Fibroblast of the aortic adventitia (primary cell): ENCODE measurements at regions not wholly inside any gene's neighbourhood (a gene's known extent, or its start where the extent isn't known, plus 50 kb on each side); places are given as distances from the start of the nearest gene placed in this dataset.
A peak's percentile ranks its signal among the peaks of the same experiment; 100 is the strongest.

Source experiments
- DNase-seq: peaks from one replicate; pipeline ENCODE4 v3.0.0-alpha.2; 2010; ENCODE audit warnings: low read depth
- H3K4me3 ChIP-seq: 2 replicates; pipeline ENCODE4 v1.5.1; 2011; ENCODE audit warnings: low read depth, mild to moderate bottlenecking, control low read depth, low read length, moderate library complexity
- CTCF ChIP-seq: IDR thresholded peaks from 2 replicates; pipeline ENCODE4 v1.5.1; 2011; ENCODE audit warnings: mild to moderate bottlenecking, low read length, control low read depth, inconsistent platforms; ENCODE audit not compliant: insufficient read depth

GRCh38 chr10:78803710-78804109 is 265.1 kb upstream of the ZMIZ1 start:
- no peak for DNase-seq
- H3K4me3 ChIP-seq = no peak overlapping the region
- TF ChIP-seq CTCF = no peak

- no peak for TF ChIP-seq CTCF
- DNase-seq = peak; percentile 37
- H3K4me3 ChIP-seq = no peak overlapping the region
These were observed 264.2 kb upstream of the ZMIZ1 start for GRCh38 chr10:78804411-78805032.

- peak; percentile 100 for DNase-seq
- H3K4me3 ChIP-seq = no peak overlapping the region
- TF ChIP-seq CTCF = no peak
These were observed 263.6 kb upstream of the ZMIZ1 start for GRCh38 chr10:78805176-78805575.

DNA sequence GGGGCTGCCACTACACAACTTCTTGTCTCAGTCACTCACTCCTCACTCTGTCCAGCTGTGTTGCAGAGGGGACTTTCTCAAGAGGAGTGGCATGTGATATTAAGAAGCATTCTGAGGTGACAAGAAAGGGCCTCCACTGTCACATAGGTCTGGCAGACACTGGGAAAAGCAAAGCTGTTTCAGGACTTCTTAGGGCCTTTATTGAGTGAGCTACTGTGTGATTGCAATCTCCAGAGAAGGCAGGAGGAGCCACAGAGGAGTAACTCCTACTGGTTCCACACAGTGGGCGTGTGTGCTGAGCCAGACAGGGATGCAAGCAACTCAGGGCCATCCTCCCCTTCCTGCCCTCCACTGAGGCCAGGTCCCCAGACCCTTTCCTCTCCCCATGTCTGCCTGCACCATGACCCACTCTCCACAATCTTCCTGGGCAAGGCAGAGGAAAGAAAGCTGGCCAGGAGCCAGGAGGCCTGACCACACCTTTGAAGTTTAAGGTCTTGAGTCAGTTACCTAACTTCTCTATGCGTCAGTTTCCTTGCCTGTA is 262.0 kb upstream of the ZMIZ1 start:
- no peak for TF ChIP-seq CTCF
- DNase-seq = no peak
- no peak overlapping the region for H3K4me3 ChIP-seq

DNA sequence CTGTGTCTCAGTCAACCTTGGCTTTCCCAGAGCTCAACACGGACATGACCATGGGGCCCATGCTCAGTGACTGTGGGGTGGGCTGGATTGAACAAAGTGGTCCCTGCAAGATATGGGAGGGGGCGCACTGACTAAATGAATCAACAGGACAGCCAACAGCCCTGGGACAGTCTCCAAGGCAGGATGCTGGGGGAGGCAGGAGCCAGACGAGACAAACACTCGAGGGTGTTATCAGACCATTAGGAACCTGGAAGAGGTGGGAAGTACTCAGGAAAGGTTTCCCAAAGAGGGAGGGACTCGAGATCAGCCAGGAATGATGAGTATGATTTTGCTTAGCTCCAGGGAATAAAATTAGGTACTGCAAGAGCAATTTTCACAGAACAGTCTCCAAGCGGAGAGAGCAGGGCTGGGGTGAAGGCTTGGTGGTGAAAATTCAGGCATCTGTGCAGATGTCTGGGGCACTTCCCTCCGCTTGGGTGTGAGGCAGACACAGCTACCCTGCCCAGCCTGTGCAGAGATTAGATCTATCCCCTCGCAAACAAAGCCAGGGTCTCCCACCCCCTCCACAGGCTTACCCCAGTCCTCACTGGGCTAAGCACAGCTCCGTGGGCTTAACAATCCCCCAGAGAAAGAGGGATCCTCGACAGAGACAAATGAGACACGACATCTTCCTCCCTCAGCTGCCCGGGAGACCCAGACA is 261.1 kb upstream of the ZMIZ1 start:
- TF ChIP-seq CTCF = no peak
- DNase-seq = no peak

GRCh38 chr10:78808286-78808685 is 260.5 kb upstream of the ZMIZ1 start:
- DNase-seq = no peak
- H3K4me3 ChIP-seq = no peak overlapping the region
- no peak for TF ChIP-seq CTCF

More for the DNA sequence above, 261.1 kb upstream of the ZMIZ1 start:
- H3K4me3 ChIP-seq = no peak overlapping the region
